T47D (cell line): ENCODE measurements at regions not wholly inside any gene's neighbourhood (a gene's known extent, or its start where the extent isn't known, plus 50 kb on each side); places are given as distances from the start of the nearest gene placed in this dataset.
A peak's percentile ranks its signal among the peaks of the same experiment; 100 is the strongest.
"Not testable (repeated sequence)": the region's sequence is repeated elsewhere in the genome, so short reads cannot be mapped to it uniquely, and the experiment has no call there.

ENCODE experiments used
- DNase-seq, 2 experiments: peaks; one replicate each; pipeline versions ENCODE4 v3.0.0 to v3.0.0-alpha.2; 2011 to 2012; ENCODE audit warnings: low read depth in 1 of 2, low spot score in 1 of 2
- JUND ChIP-seq: IDR thresholded peaks from 2 replicates; pipeline ENCODE4 v1.6.1; 2012; ENCODE audit warnings: low read depth
- in situ Hi-C: cut with HindIII; loops from 2 replicates; pipeline ENCODE4 v1.10.0; 2016; ENCODE audit warnings: low sequenced_read_pairs, low pct_unique_long_range_greater_than_20kb

DNA sequence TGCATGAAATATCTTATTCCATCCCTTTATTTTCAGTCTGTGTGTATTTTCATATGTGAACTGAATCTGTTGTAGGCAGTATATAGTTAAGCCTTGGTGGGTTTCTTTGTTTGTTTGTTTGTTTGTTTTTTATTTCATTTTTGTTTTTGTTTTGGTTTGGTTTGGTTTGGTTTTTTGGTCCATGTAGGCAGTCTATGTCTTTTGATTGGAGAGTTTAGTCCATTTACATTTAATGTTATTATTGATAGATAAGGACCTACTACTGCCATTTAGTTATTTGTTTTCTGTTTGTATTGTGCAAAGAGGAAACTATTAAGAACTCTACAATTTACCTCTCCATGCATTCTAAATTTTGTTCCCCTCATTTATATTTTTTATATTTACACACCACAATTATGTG is 695.9 kb upstream of the GRM3 start:
- DNase-seq, result no peak
- in situ Hi-C loops, result no loop called here
- no peak for TF ChIP-seq JUND

DNA sequence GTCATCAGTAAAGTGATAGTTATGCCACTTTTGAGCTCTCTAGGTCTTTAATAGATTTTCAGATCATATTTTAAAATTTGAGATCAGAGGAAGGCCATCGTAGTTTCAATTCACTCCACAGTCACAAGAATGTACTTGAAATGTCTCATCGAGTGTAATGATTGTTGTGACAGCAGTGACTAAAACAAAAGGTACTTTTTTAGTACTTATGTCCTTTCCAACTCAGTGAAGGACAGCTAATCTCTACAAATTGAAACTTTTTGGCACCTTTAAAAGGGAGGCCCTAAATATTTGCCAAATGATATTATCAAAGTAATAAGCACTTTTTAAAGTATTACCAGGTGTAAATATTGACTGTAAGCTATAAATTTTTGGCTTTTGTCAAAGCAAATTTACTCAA is 702.9 kb upstream of the GRM3 start:
- in situ Hi-C loops, result no loop called here

DNA sequence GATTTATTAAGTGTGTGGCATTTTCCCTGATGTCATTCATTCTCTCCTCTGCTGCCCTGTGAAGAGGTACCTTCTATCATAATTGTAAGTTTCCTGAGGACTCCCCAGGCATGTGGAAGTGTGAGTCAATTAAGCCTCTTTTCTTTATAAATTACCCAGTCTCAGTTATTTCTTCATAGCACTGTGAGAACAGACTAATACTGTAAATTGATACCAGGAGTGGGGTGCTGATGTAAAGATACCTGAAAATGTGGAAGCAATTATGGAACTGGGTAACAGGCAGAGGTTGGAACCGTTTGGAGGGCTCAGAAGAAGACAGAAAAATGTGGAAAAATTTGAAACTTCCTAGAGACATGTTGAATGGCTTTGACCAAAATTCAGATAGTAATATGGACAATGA is 711.8 kb upstream of the GRM3 start:
- no peak for TF ChIP-seq JUND
- no peak for DNase-seq
- in situ Hi-C loops, result no loop called here

More for the DNA sequence above, 702.9 kb upstream of the GRM3 start:
- no peak for TF ChIP-seq JUND
- peak in 1 of 2 experiments; percentile 30 for DNase-seq

DNA sequence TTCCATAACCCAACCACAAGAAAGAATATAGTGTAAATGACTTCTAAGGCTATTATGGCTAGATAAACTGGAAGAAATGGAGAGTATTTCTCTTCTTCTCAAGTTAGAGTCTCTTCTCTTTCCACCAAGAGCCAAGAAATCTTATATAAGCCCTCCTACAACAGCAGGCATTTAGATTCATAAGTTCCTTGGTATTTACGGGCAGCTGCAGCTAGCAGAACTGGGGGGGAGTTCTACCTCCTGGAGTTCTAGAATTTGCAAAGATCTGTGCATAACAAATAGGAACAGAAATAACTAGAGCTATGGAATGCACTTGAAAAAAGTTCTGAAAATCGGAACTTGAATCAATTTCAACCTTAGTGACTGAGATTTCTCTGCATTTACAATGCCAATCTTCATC is 715.2 kb upstream of the GRM3 start:
- no peak for DNase-seq
- in situ Hi-C loops, result no loop called here
- TF ChIP-seq JUND, result no peak

DNA sequence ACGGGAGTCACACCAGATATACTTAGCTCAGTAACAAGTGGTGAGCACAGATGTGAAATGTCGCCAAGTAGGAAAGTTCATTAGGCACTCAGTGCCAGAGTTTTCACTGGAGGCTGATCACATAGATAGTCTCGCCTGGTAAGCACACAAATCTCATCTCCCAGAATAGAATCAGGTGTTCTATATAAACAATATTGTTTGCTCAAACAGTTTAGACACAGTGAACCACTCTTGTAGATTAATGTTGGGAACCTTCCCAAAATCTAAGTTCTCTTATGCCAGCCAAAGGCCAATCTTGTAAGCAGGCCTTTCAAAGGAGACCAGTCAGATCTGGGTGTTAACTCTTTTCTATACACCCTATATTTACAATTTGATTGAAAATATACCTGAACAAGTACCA is 716.5 kb upstream of the GRM3 start:
- no peak for TF ChIP-seq JUND
- peak in 1 of 2 experiments; percentile 61 for DNase-seq
- in situ Hi-C loops, result no loop called here

DNA sequence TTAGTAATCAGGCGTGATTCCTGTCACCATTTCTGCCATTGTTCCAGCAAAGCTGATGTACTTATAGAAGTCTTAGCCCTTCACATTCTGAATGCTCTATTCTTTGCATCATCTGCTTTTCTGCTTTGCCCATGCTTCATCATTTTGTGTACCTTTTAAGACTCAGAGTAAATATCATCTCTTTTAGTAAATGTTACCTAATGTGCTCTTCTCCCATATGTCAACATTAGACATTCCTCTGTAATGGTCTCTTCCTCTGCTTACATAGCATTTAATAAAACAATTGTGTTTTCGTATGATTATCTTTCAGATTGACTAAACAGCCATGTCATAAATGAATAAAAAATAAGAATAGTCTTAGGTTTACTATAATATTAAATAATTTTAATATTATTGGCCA is 719.6 kb upstream of the GRM3 start:
- in situ Hi-C loops, result no loop called here
- DNase-seq, result peak in 1 of 2 experiments; percentile 46
- peak; percentile 60 for TF ChIP-seq JUND

DNA sequence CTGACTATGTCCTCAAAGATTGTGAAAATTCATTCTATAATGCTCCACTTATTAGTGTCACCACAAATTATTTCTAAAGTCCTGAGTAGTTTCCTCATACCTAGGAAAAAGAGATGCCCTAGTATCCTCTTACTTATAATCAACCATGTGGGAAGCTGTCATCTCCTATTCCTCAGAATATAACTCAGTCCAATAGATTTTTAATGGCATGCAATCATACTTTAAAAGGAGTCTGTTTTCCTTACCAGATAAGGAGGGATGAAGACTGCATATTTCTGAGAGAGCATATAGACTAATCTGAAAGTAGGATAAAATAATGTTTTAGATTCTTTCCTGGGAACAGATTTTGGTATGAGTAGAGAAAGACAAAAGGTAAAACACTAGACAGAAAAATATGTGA is 727.7 kb upstream of the GRM3 start:
- no peak for TF ChIP-seq JUND
- no peak for DNase-seq
- in situ Hi-C loops, result no loop called here

DNA sequence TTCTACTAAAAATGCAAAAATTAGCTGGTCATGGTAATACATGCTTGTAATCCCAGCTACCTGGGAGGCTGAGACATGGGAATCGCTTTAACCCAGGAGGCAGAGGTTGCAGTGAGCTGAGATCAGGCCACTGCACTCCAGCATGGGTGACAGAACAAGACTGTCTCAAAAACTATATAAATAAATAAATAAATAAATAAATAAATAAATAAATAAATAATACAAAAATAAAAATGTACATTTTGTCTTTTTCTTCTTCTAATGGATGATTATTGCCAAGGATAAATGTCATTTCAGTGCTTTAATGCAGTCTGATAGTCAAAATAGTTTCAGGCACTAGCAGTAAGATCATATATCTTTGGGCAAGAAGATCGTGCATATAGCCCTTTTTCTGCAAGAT is 727.6 kb upstream of the SEMA3D start:
- TF ChIP-seq JUND, result no peak
- DNase-seq, result no peak
- in situ Hi-C loops, result no loop called here

DNA sequence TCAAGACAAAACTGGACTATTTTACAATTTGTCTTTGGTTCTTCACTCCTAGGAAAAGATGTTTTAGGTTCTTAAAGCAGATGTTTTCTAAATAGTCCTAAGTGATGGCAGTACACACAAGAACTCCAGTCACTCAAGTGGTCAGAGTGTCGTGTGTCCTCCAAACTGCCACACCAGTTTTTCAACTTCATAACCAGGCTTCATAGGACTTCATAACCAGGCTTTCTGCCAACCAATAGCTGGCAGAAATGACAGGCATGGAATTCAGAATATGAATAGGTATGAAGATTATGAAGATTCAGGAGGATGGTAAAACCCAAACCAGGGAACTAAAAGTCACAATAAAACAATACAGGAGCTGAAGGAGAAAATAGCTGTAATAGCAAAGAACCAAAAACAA is 721.2 kb upstream of the SEMA3D start:
- no peak for TF ChIP-seq JUND
- DNase-seq, result peak; percentile 28 to 96
- in situ Hi-C loops, result no loop called here

DNA sequence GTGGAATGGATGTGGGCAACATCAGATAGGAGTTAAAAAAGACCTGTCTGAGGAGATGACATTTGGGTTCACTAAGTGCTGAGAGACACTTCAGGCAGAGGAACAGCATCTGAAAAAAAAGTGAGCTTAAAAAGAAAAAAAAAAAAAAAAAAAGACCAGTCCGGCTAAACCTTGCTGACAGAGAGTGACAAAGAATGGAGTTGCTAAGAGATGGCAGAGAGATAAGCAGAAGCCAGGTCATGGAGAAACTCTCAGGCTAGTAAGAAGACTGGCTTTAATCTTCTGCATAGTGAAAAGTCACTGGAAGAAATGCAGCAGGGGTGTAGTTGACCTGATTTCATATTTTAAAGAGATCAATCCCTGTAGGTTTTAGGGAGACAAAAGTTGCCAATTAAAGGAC is 711.1 kb upstream of the SEMA3D start:
- TF ChIP-seq JUND, result no peak
- in situ Hi-C loops, result no loop called here

DNA sequence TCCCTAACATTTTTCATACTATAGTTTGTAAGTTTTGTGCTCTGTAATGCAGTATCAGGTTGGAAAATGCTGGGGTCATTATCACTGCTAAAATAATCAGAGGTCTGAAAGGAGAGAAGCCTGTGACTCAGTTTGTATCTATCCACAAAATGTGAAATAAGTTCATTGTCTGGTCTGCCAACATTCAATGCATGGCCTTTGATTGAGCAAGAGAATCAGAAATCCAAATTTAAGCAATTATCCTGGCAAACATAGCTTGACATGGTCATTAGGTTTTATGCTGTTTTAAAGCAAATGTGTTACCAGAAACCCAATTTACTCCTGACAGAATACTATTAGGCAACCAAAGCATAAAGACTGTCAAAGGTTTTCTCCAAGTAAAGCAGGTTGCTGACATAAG is 709.7 kb upstream of the SEMA3D start:
- TF ChIP-seq JUND, result no peak
- DNase-seq, result no peak
- in situ Hi-C loops, result no loop called here

More for the DNA sequence above, 711.1 kb upstream of the SEMA3D start:
- no peak for DNase-seq

DNA sequence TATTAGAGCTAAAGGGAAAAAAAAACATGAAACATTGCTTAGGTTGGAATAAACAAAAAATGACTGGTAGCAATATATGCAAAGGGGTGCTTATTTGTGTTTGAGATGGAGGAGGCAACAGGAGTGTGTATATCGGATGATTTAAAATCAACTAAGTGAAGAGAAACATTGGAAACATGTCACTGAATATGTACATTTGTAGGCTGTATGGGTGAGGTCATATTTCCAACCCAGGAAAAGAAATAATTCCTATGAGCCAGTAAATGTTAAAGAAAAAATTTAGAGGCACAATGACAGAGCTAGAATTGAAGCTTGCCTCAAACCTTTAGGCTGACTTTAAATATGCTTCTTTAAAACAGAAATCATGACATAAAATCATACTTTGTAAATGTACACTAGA is 709.0 kb upstream of the SEMA3D start:
- in situ Hi-C loops, result no loop called here
- DNase-seq, result no peak
- TF ChIP-seq JUND, result no peak

DNA sequence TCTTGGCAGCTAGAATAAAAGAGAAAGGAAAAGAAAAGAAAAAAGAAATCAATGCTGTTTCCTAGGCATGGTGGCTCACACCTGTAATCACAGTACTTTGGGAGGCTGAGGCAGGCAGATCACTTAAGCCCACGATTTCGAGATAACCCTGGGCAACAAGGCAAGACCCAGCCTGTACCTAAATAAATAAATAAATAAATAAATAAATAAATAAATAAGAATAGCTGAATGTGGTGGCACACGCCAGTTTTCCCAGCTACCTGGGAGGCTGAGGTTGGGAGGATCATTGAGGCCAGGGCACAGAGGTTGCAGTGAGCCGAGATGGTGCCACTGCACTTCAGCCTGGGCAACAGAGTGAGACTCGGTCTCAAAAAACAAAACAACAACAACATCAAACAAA is 705.0 kb upstream of the SEMA3D start:
- DNase-seq, in situ Hi-C loops: not testable (repeated sequence)

DNA sequence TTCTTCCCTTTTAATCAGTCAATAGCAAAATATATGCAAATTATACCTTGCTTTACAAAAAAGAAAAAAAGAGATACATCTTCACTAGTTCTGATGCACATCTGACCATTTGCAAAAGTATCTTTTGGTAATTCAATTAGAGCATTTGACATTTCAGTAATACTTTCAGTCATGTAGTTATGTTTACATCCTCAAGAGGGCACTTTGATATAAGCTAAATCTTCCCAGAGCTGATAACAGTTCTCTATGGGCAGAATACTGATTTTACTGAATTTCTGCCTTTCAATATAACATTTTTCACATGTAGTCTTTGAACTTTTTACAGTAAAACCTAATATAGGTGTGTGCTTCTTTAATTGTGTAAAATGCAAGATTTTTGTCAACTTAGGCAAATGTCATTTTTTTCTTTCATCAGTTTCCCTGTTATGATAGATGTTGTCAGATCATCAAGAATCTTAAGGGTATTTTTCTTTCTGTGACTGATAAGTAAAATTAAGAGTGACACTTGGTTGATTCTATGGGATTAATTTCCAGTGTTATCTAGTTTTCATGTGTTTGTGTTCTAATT is 703.5 kb upstream of the SEMA3D start:
- in situ Hi-C loops, result no loop called here
- TF ChIP-seq JUND, result no peak
- DNase-seq, result peak; percentile 11 to 54
